H9 (cell line): ENCODE measurements at regions not wholly inside any gene's neighbourhood (a gene's known extent, or its start where the extent isn't known, plus 50 kb on each side); places are given as distances from the start of the nearest gene placed in this dataset.

Experiments used
- DNase-seq: peaks from one replicate; pipeline ENCODE4 v3.0.0-alpha.2; 2017
- H2AFZ ChIP-seq: one replicate; pipeline ENCODE4 v1.6.1; 2013; ENCODE audit warnings: mild to moderate bottlenecking, low read length, control low read depth, moderate library complexity
- H2AK5ac ChIP-seq: 2 replicates; pipeline ENCODE4 v1.6.1; 2013; ENCODE audit warnings: low read length, control low read depth, mixed read lengths; ENCODE audit not compliant: insufficient read length
- H2BK120ac ChIP-seq: one replicate; pipeline ENCODE4 v1.6.1; 2013; ENCODE audit warnings: low read depth, mild to moderate bottlenecking, low read length, control low read depth, inconsistent platforms; ENCODE audit not compliant: poor library complexity, severe bottlenecking
- H2BK12ac ChIP-seq: 2 replicates; pipeline ENCODE4 v1.6.1; 2013; ENCODE audit warnings: low read length, control low read depth, mixed read lengths, low read depth; ENCODE audit not compliant: insufficient read length
- H2BK15ac ChIP-seq: 2 replicates; pipeline ENCODE4 v1.6.1; 2013; ENCODE audit warnings: low read depth, low read length, control low read depth
- H2BK20ac ChIP-seq: one replicate; pipeline ENCODE4 v1.6.1; 2013; ENCODE audit warnings: low read depth, mild to moderate bottlenecking, low read length, control low read depth, inconsistent platforms; ENCODE audit not compliant: poor library complexity, severe bottlenecking
- H2BK5ac ChIP-seq: 2 replicates; pipeline ENCODE4 v1.6.1; 2013; ENCODE audit warnings: low read length, control low read depth, mixed read lengths; ENCODE audit not compliant: insufficient read length
- H3K14ac ChIP-seq: 2 replicates; pipeline ENCODE4 v1.6.1; 2013; ENCODE audit warnings: low read length, control low read depth; ENCODE audit not compliant: insufficient read depth
- H3K18ac ChIP-seq: 2 replicates; pipeline ENCODE4 v1.6.1; 2013; ENCODE audit warnings: low read depth, mild to moderate bottlenecking, mixed read lengths, low read length, control low read depth; ENCODE audit not compliant: insufficient read length
- H3K23ac ChIP-seq: 2 replicates; pipeline ENCODE4 v1.6.1; 2013; ENCODE audit warnings: low read length, control low read depth, mixed read lengths, low read depth; ENCODE audit not compliant: insufficient read length
- H3K23me2 ChIP-seq: 2 replicates; pipeline ENCODE4 v1.6.1; 2013; ENCODE audit warnings: low read depth, mild to moderate bottlenecking, mixed read lengths, low read length, control low read depth; ENCODE audit not compliant: insufficient read length, poor library complexity, severe bottlenecking
- H3K27ac ChIP-seq: 2 replicates; pipeline ENCODE4 v1.5.1; 2013; ENCODE audit warnings: low read length, control low read depth, mixed read lengths, low read depth; ENCODE audit not compliant: insufficient read length
- H3K27me3 ChIP-seq: 2 replicates; pipeline ENCODE4 v1.6.1; 2013; ENCODE audit warnings: low read length, control low read depth, inconsistent platforms; ENCODE audit not compliant: insufficient read depth
- H3K4ac ChIP-seq: 2 replicates; pipeline ENCODE4 v1.6.1; 2013; ENCODE audit warnings: low read depth, mild to moderate bottlenecking, control low read depth, inconsistent platforms, low read length, moderate library complexity
- H3K4me1 ChIP-seq: 2 replicates; pipeline ENCODE4 v1.6.1; 2013; ENCODE audit warnings: low read length, control low read depth, inconsistent platforms; ENCODE audit not compliant: insufficient read depth
- H3K4me2 ChIP-seq: 2 replicates; pipeline ENCODE4 v1.6.1; 2013; ENCODE audit warnings: low read length, control low read depth, mixed read lengths; ENCODE audit not compliant: insufficient read length, insufficient read depth
- H3K56ac ChIP-seq: 2 replicates; pipeline ENCODE4 v1.6.1; 2013; ENCODE audit warnings: low read depth, mild to moderate bottlenecking, mixed read lengths, low read length, control low read depth; ENCODE audit not compliant: insufficient read length
- H3K79me1 ChIP-seq: 2 replicates; pipeline ENCODE4 v1.6.1; 2013; ENCODE audit warnings: low read depth, mild to moderate bottlenecking, moderate library complexity, low read length, control low read depth, inconsistent platforms; ENCODE audit not compliant: insufficient read depth, poor library complexity, severe bottlenecking
- H3K79me2 ChIP-seq: 2 replicates; pipeline ENCODE4 v1.6.1; 2013; ENCODE audit warnings: low read length, control low read depth, inconsistent platforms; ENCODE audit not compliant: insufficient read depth
- H3K9ac ChIP-seq: 2 replicates; pipeline ENCODE4 v1.6.1; 2013; ENCODE audit warnings: low read length, control low read depth, mixed read lengths; ENCODE audit not compliant: insufficient read length; ENCODE audit errors: extremely low read depth
- H3K9me3 ChIP-seq: one replicate; pipeline ENCODE4 v1.6.1; 2013; ENCODE audit warnings: low read depth, low read length, inconsistent platforms; ENCODE audit not compliant: control insufficient read depth
- H3T11ph ChIP-seq: one replicate; pipeline ENCODE4 v1.6.1; 2013; ENCODE audit warnings: mild to moderate bottlenecking, low read length, control low read depth, inconsistent platforms
- H4K20me1 ChIP-seq: one replicate; pipeline ENCODE4 v1.6.1; 2013; ENCODE audit not compliant: control insufficient read depth, insufficient read length, insufficient read depth
- H4K5ac ChIP-seq: 2 replicates; pipeline ENCODE4 v1.6.1; 2013; ENCODE audit warnings: low read depth, mild to moderate bottlenecking, mixed read lengths, low read length, control low read depth; ENCODE audit not compliant: insufficient read length
- H4K8ac ChIP-seq: replicated peaks from 2 replicates; pipeline ENCODE4 v1.6.1; 2013; ENCODE audit warnings: low read length, control low read depth, mixed read lengths, low read depth; ENCODE audit not compliant: insufficient read length
- H4K91ac ChIP-seq: 2 replicates; pipeline ENCODE4 v1.6.1; 2013; ENCODE audit warnings: low read depth, mild to moderate bottlenecking, moderate library complexity, mixed read lengths, low read length, control low read depth; ENCODE audit not compliant: insufficient read length
- H3K27ac Mint-ChIP-seq, 3 experiments: 2 replicates in 2 of 3; 3 replicates in 1 of 3; pipeline ENCODE4 v1.8.0; 2020 to 2021; ENCODE audit warnings: mixed read lengths in 3 of 3, mild to moderate bottlenecking in 1 of 3, moderate library complexity in 1 of 3
- H3K27me3 Mint-ChIP-seq: 2 replicates; pipeline ENCODE4 v1.8.0; 2021; ENCODE audit warnings: low read depth, mild to moderate bottlenecking, moderate library complexity, mixed read lengths
- H3K36me3 Mint-ChIP-seq, 3 experiments: 2 replicates in 2 of 3; 3 replicates in 1 of 3; pipeline ENCODE4 v1.8.0; 2020 to 2021; ENCODE audit warnings: low read depth in 3 of 3, mixed read lengths in 3 of 3; ENCODE audit not compliant: insufficient read depth in 1 of 3
- H3K4me1 Mint-ChIP-seq, 2 experiments: 2 replicates each; pipeline ENCODE4 v1.8.0; 2020; ENCODE audit warnings: mixed read lengths in 2 of 2
- H3K4me3 Mint-ChIP-seq, 2 experiments: 2 replicates in 1 of 2; 3 replicates in 1 of 2; pipeline ENCODE4 v1.8.0; 2020 to 2021; ENCODE audit warnings: mild to moderate bottlenecking in 2 of 2, mixed read lengths in 2 of 2, moderate library complexity in 1 of 2
- H3K9me3 Mint-ChIP-seq, 2 experiments: 2 replicates in 1 of 2; 3 replicates in 1 of 2; pipeline ENCODE4 v1.8.0; 2020; ENCODE audit warnings: mild to moderate bottlenecking in 2 of 2, mixed read lengths in 2 of 2, moderate library complexity in 1 of 2
- CTCF ChIP-seq: fragments of 200-600 bp; sonication (generic); conservative IDR thresholded peaks from 3 replicates; pipeline ENCODE4 v1.8.0; 2021; ENCODE audit warnings: antibody characterized with exemption, mild to moderate bottlenecking
- WGBS: extraction: QIAGEN DNeasy Blood & Tissue Kit; methylation state at CpG from one replicate; pipeline ENCODE4 v1.1.7; 2013; ENCODE audit warnings: missing lambda C conversion rate, low lambda C conversion rate, mixed read lengths; ENCODE audit not compliant: insufficient read length; ENCODE audit errors: extremely low coverage; 5-methylcytosine and 5-hydroxymethylcytosine counted together

- Histone ChIP-seq H3K79me2 (no peaks in the 10 kb centered on the region), H3K27me3 (no peaks in the 10 kb centered on the region), H3K23me2 (no peaks in the 10 kb centered on the region), H2BK120ac (no peak overlapping the region), H2BK20ac (no peak overlapping the region), H3K56ac (no peak overlapping the region), H3K4me1 (no peaks in the 10 kb centered on the region), H4K20me1 (no peaks in the 10 kb centered on the region), H2AFZ (no peak overlapping the region), H3K4ac (no peak overlapping the region), H2BK5ac (no peak overlapping the region), H3K27ac (no peak overlapping the region), H4K5ac (no peak overlapping the region), H2BK15ac (no peak overlapping the region), H3K4me2 (no peak overlapping the region), H3K18ac (no peak overlapping the region), H3K9ac (no peak overlapping the region), H3K14ac (no peak overlapping the region), H2AK5ac (no peak overlapping the region), H4K8ac (no peak overlapping the region), H4K91ac (no peak overlapping the region), H3T11ph (no peak overlapping the region), H2BK12ac (no peak overlapping the region), H3K23ac (no peak overlapping the region), H3K79me1 (no peaks in the 10 kb centered on the region), H3K9me3 (peaks cover 6% of the 10 kb centered on the region)
- DNase-seq: no peak
- WGBS: no CpG with 5 or more reads among the region's 15 CpGs
- Mint-ChIP-seq H3K36me3 (peaks cover 4 to 24% (median 20%) of the 10 kb centered on the region in 3 experiments), H3K9me3 (peaks cover 24 to 29% of the 10 kb centered on the region in 2 experiments), H3K27me3 (peaks cover 2% of the 10 kb centered on the region), H3K4me3 (no peak overlapping the region), H3K4me1 (peaks cover 3 to 10% of the 10 kb centered on the region in 2 experiments; a peak in 2 of 4 replicates), H3K27ac (no peak overlapping the region)
- no peak for TF ChIP-seq CTCF
Measured at GRCh38 chr17:43315858-43316521, 82.2 kb upstream of the RNU2-1 start.
